K562 (cell line): ENCODE measurements at regions not wholly inside any gene's neighbourhood (a gene's known extent, or its start where the extent isn't known, plus 50 kb on each side); places are given as distances from the start of the nearest gene placed in this dataset.

Experiments used
- ATAC-seq: fragments of 200-7000 bp; cut with Tn5 transposase; 3 replicates; pipeline ENCODE4 v1.9.1; 2020; ENCODE audit warnings: moderate library complexity
- BruUV-seq: library from RNA; stranded (reverse); fragments of 400-500 nt; replicated peaks from 2 replicates; lab custom pipeline; 2021; lab: Mats Ljungman, UMichigan
- CTCF ChIA-PET: fragments of 300-600 bp; formaldehyde crosslinking; extraction: SDS; loops from one replicate; lab custom pipeline; 2021; ENCODE audit warnings: low intra/inter-chr PET ratio; lab: Yijun Ruan, JAX
- POLR2A ChIA-PET: fragments of 300-600, 350-650 bp; sonication (Branson Sonifier 250); formaldehyde crosslinking; extraction: SDS; loops from one replicate; lab custom pipeline; 2021; ENCODE audit warnings: antibody characterized with exemption, inconsistent platforms; lab: Yijun Ruan, JAX
- DNase-seq, 4 experiments: peaks; one replicate each; pipeline versions ENCODE4 v3.0.0 to v3.0.0-alpha.2; 2011 to 2018; ENCODE audit warnings: low spot score in 3 of 4, mixed read lengths in 3 of 4; ENCODE audit errors: extremely low read depth in 1 of 4
- FAIRE-seq: peaks from 2 replicates; lab custom pipeline; 2011; peaks lifted over from hg19 to GRCh38; lab: Jason Lieb, UNC
- H2AFZ ChIP-seq: 2 replicates; pipeline ENCODE4 v1.6.0; 2011; ENCODE audit warnings: low read depth, low read length, control low read depth, inconsistent platforms
- H3K27ac ChIP-seq: fragments of 200-600 bp; 3 replicates; pipeline ENCODE4 v1.8.0; 2011; ENCODE audit warnings: low read depth, mild to moderate bottlenecking, control low read depth, inconsistent platforms, low read length, moderate library complexity, mixed read lengths; ENCODE audit errors: extremely low read depth
- H3K27me3 ChIP-seq, 2 experiments: fragments of 300-600 bp in 1 of 2; 2 replicates in 1 of 2; 3 replicates in 1 of 2; pipeline versions ENCODE4 v1.6.0 to v1.8.0; 2011; ENCODE audit warnings: inconsistent platforms in 2 of 2, low read length in 2 of 2, mild to moderate bottlenecking in 1 of 2, mixed read lengths in 1 of 2, moderate library complexity in 1 of 2; ENCODE audit not compliant: control insufficient read depth in 2 of 2, insufficient read depth in 2 of 2
- H3K36me3 ChIP-seq: fragments of 300-600 bp; 3 replicates; pipeline ENCODE4 v1.8.0; 2011; ENCODE audit warnings: mild to moderate bottlenecking, low read length, inconsistent platforms; ENCODE audit not compliant: control insufficient read depth, insufficient read depth
- H3K4me1 ChIP-seq, 2 experiments: fragments of 200-600 bp in 1 of 2; replicated peaks in 1 of 2; 2 replicates in 1 of 2; 3 replicates in 1 of 2; pipeline versions ENCODE4 v1.5.1 to v1.8.0; 2011; ENCODE audit warnings: inconsistent platforms in 2 of 2, low read length in 2 of 2, mild to moderate bottlenecking in 1 of 2, mixed read lengths in 1 of 2, moderate library complexity in 1 of 2; ENCODE audit not compliant: control insufficient read depth in 2 of 2, insufficient read depth in 2 of 2
- H3K4me2 ChIP-seq: 2 replicates; pipeline ENCODE4 v1.6.1; 2011; ENCODE audit warnings: low read length, control low read depth, inconsistent platforms, mixed read lengths; ENCODE audit not compliant: insufficient read depth
- H3K4me3 ChIP-seq: fragments of 200-600 bp; sonication (generic), shearing (Covaris generic); 2 replicates; pipeline ENCODE4 v1.5.1; 2016; ENCODE audit warnings: control low read depth, inconsistent platforms
- H3K79me2 ChIP-seq: fragments of 200-600 bp; 3 replicates; pipeline ENCODE4 v1.8.0; 2011; ENCODE audit warnings: low read length, inconsistent platforms; ENCODE audit not compliant: control insufficient read depth, insufficient read depth
- H3K9ac ChIP-seq, 2 experiments: 2 replicates each; pipeline versions ENCODE4 v1.6.0 to v1.6.1; 2011; ENCODE audit warnings: low read depth in 2 of 2, low read length in 2 of 2, control low read depth in 1 of 2, inconsistent platforms in 1 of 2, mild to moderate bottlenecking in 1 of 2, mixed read lengths in 1 of 2; ENCODE audit not compliant: insufficient read depth in 1 of 2
- H3K9me1 ChIP-seq: one replicate; pipeline ENCODE4 v1.6.0; 2011; ENCODE audit warnings: inconsistent platforms, mild to moderate bottlenecking, low read length, moderate library complexity; ENCODE audit not compliant: control insufficient read depth, insufficient read depth
- H3K9me3 ChIP-seq: replicated peaks from 2 replicates; pipeline ENCODE4 v1.5.1; 2011; ENCODE audit warnings: low read depth, low read length, inconsistent platforms; ENCODE audit not compliant: control insufficient read depth, insufficient read depth
- H4K20me1 ChIP-seq: replicated peaks from 2 replicates; pipeline ENCODE4 v1.6.1; 2011; ENCODE audit warnings: low read length, inconsistent platforms, mixed read lengths; ENCODE audit not compliant: control insufficient read depth, insufficient read depth
- BDP1 ChIP-seq: IDR thresholded peaks from 3 replicates; pipeline ENCODE4 v1.6.1; 2011; ENCODE audit not compliant: insufficient read length, insufficient read depth
- DACH1 ChIP-seq: fragments of 450-650 bp; IDR thresholded peaks from 2 replicates; pipeline ENCODE4 v1.6.1; 2018; ENCODE audit not compliant: partially characterized antibody
- ELF1 ChIP-seq: fragments of 200-800 bp; sonication (Bioruptor generic); IDR thresholded peaks from 2 replicates; pipeline ENCODE4 v1.6.1; 2016; ENCODE audit warnings: missing genetic modification characterization, missing compliant biosample characterization
- ETV5 ChIP-seq: sonication (generic); formaldehyde crosslinking; IDR thresholded peaks from 2 replicates; pipeline ENCODE4 v1.4.0; 2020; ENCODE audit warnings: low read depth, mild to moderate bottlenecking, missing genetic modification reagents
- KDM1A ChIP-seq, 2 experiments: fragments of 450-650 bp; IDR thresholded peaks; 2 replicates each; pipeline ENCODE4 v1.6.1; 2016; ENCODE audit warnings: mild to moderate bottlenecking in 2 of 2
- NFYB ChIP-seq: IDR thresholded peaks from 2 replicates; pipeline ENCODE4 v1.6.1; 2011; ENCODE audit warnings: mild to moderate bottlenecking, moderate library complexity; ENCODE audit not compliant: insufficient read length; ENCODE audit errors: extremely low read depth
- NR3C1 ChIP-seq: sonication (generic); formaldehyde crosslinking; IDR thresholded peaks from 2 replicates; pipeline ENCODE4 v1.8.1; 2022; ENCODE audit warnings: missing genetic modification reagents
- RBFOX2 ChIP-seq: fragments of 200-400 bp; formaldehyde crosslinking; IDR thresholded peaks from 2 replicates; pipeline ENCODE4 v1.6.1; 2017; ENCODE audit warnings: low read depth, mild to moderate bottlenecking, low read length, moderate library complexity
- RBM15 ChIP-seq: fragments of 200-400 bp; formaldehyde crosslinking; IDR thresholded peaks from 2 replicates; pipeline ENCODE4 v1.6.1; 2018; ENCODE audit warnings: mild to moderate bottlenecking, low read length, moderate library complexity; ENCODE audit not compliant: insufficient read depth
- SMAD3 ChIP-seq: fragments of 450-650 bp; formaldehyde crosslinking; conservative IDR thresholded peaks from 2 replicates; pipeline ENCODE4 v1.4.0; 2020; ENCODE audit warnings: mild to moderate bottlenecking
- SRSF1 ChIP-seq: fragments of 200-400 bp; formaldehyde crosslinking; IDR thresholded peaks from 2 replicates; pipeline ENCODE4 v1.6.1; 2017; ENCODE audit warnings: mild to moderate bottlenecking, low read depth, low read length, moderate library complexity
- ZNF696 ChIP-seq: fragments of 250-450 bp; sonication (Bioruptor Pico); conservative IDR thresholded peaks from 2 replicates; pipeline ENCODE4 v1.4.0; 2020; ENCODE audit warnings: mild to moderate bottlenecking, moderate library complexity
- WGBS: fragments of 100-300 bp; shearing (Covaris generic); methylation state at CpG from one replicate; pipeline ENCODE4 v1.1.6; 2016; ENCODE audit warnings: low coverage, mixed read lengths; ENCODE audit not compliant: insufficient coverage; ENCODE audit errors: missing lambda C conversion rate; 5-methylcytosine and 5-hydroxymethylcytosine counted together
- in situ Hi-C: fragments of 300-500 bp; cut with MboI; formaldehyde crosslinking; loops from 4 replicates; pipeline ENCODE4 v1.15.0; 2018; ENCODE audit warnings: inconsistent platforms, mixed read lengths
- intact Hi-C: fragments of 100-400 bp; cut with micrococcal nuclease; formaldehyde crosslinking; loops from 2 replicates; pipeline ENCODE4 v1.14.2; 2022
- TF ChIP-seq, protein P1 (sequence below), 2 experiments: fragments of 450-650 bp; IDR thresholded peaks; 2 replicates each; pipeline ENCODE4 v1.6.1; 2018; ENCODE audit warnings: mild to moderate bottlenecking in 2 of 2, low read depth in 1 of 2; ENCODE audit not compliant: partially characterized antibody in 2 of 2
- TF ChIP-seq, protein P2 (sequence below), 2 experiments: fragments of 450-650 bp in 1 of 2; IDR thresholded peaks; 2 replicates each; pipeline ENCODE4 v1.6.1; 2011 to 2017; ENCODE audit warnings: low read depth in 2 of 2, antibody characterized with exemption in 1 of 2, borderline replicate concordance in 1 of 2, low read length in 1 of 2, mild to moderate bottlenecking in 1 of 2, mixed read lengths in 1 of 2; ENCODE audit not compliant: control insufficient read depth in 1 of 2

DNA sequence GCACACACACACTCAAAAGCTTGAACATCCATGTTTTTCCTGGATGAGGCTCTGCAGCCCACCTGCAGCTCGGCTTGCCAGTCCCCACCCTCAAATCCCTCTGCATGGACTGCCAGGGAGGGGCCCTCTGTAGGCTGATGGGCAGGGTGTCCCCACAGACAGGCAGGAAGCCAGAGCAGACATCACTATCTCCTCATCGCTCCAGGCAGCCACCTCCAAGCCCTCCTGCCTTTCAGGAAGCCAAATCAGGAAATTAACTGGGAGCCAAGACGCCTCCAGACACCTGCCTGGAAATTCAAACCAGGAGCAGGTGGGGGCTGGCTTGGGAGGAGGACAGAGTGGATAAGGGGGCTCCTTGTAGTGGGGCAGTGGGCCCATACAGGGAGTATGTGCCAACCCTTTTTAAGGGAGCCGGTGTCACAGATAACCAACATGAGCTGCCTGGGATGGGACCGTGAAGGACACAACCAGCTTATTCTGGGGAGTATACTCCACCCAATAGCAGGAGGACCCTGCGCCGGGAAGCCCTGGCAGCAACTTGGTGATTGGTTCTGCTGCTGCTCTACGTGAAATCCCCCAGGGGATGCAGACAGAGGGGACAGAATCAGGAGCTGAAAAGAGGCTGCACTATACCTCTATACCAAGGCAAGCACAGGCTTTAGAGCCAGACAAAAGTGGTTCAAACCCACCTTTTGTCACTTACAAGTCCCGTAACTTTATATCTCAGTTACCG, 139.1 kb downstream of the CCT6B start:
- no peak overlapping the region for H3K9ac ChIP-seq
- no TSS peak for BruUV-seq
- no peak overlapping the region for H2AFZ ChIP-seq
- H3K9me1 ChIP-seq = no peaks in the 10 kb centered on the region
- POLR2A ChIA-PET = no interaction called here
- no peaks in the 10 kb centered on the region; the same call in 1 of the 2 replicates for H4K20me1 ChIP-seq
- WGBS = under 1% methylated on average over 10 of the region's 10 CpGs
- ATAC-seq (no peak), DNase-seq (no peak), FAIRE-seq (no peak)
- in situ Hi-C loops (no loop called here), intact Hi-C loops (no loop called here)
- no peaks in the 10 kb centered on the region for H3K9me3 ChIP-seq
- no peaks in the 10 kb centered on the region; a peak in 1 of 5 replicates for H3K4me1 ChIP-seq
- no peak overlapping the region for H3K27ac ChIP-seq
- CTCF ChIA-PET = no interaction called here
- H3K36me3 ChIP-seq = no peaks in the 10 kb centered on the region
- H3K4me3 ChIP-seq = no peak overlapping the region
- no peak for TF ChIP-seq RBM15
- TF ChIP-seq, protein P1, sequence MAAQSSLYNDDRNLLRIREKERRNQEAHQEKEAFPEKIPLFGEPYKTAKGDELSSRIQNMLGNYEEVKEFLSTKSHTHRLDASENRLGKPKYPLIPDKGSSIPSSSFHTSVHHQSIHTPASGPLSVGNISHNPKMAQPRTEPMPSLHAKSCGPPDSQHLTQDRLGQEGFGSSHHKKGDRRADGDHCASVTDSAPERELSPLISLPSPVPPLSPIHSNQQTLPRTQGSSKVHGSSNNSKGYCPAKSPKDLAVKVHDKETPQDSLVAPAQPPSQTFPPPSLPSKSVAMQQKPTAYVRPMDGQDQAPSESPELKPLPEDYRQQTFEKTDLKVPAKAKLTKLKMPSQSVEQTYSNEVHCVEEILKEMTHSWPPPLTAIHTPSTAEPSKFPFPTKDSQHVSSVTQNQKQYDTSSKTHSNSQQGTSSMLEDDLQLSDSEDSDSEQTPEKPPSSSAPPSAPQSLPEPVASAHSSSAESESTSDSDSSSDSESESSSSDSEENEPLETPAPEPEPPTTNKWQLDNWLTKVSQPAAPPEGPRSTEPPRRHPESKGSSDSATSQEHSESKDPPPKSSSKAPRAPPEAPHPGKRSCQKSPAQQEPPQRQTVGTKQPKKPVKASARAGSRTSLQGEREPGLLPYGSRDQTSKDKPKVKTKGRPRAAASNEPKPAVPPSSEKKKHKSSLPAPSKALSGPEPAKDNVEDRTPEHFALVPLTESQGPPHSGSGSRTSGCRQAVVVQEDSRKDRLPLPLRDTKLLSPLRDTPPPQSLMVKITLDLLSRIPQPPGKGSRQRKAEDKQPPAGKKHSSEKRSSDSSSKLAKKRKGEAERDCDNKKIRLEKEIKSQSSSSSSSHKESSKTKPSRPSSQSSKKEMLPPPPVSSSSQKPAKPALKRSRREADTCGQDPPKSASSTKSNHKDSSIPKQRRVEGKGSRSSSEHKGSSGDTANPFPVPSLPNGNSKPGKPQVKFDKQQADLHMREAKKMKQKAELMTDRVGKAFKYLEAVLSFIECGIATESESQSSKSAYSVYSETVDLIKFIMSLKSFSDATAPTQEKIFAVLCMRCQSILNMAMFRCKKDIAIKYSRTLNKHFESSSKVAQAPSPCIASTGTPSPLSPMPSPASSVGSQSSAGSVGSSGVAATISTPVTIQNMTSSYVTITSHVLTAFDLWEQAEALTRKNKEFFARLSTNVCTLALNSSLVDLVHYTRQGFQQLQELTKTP (IDR thresholded peaks at IDR 0.05; ENCODE audit: low read depth in 1 of 2, partially characterized antibody in 2 of 2) = no peak
- TF ChIP-seq SMAD3 (CRISPR knock-in tag) = no peak
- no peak for TF ChIP-seq ETV5
- no peak for TF ChIP-seq ZNF696 (CRISPR knock-in tag)
- no peak for TF ChIP-seq NFYB
- TF ChIP-seq ELF1 = no peak
- TF ChIP-seq DACH1 = no peak
- TF ChIP-seq RBFOX2 = no peak
- TF ChIP-seq NR3C1 (CRISPR knock-in tag) = no peak
- TF ChIP-seq BDP1 = no peak
- no peak for TF ChIP-seq SRSF1
- TF ChIP-seq, protein P2, sequence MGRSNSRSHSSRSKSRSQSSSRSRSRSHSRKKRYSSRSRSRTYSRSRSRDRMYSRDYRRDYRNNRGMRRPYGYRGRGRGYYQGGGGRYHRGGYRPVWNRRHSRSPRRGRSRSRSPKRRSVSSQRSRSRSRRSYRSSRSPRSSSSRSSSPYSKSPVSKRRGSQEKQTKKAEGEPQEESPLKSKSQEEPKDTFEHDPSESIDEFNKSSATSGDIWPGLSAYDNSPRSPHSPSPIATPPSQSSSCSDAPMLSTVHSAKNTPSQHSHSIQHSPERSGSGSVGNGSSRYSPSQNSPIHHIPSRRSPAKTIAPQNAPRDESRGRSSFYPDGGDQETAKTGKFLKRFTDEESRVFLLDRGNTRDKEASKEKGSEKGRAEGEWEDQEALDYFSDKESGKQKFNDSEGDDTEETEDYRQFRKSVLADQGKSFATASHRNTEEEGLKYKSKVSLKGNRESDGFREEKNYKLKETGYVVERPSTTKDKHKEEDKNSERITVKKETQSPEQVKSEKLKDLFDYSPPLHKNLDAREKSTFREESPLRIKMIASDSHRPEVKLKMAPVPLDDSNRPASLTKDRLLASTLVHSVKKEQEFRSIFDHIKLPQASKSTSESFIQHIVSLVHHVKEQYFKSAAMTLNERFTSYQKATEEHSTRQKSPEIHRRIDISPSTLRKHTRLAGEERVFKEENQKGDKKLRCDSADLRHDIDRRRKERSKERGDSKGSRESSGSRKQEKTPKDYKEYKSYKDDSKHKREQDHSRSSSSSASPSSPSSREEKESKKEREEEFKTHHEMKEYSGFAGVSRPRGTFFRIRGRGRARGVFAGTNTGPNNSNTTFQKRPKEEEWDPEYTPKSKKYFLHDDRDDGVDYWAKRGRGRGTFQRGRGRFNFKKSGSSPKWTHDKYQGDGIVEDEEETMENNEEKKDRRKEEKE (IDR thresholded peaks at IDR 0.05; ENCODE audit: borderline replicate concordance in 1 of 2, control insufficient read depth in 1 of 2, low read depth in 2 of 2, low read length in 1 of 2) = no peak
- TF ChIP-seq KDM1A (IDR thresholded peaks at IDR 0.05) = no peak
- no peaks in the 10 kb centered on the region for H3K79me2 ChIP-seq
- peaks cover 0 to 13% of the 10 kb centered on the region in 2 experiments; a peak in 1 of 5 replicates for H3K27me3 ChIP-seq
- H3K4me2 ChIP-seq = no peak overlapping the region
